Activated naive CD8-positive, alpha-beta T cell treated with anti-CD3 and anti-CD28 coated beads for 36 hours (primary cell): ENCODE measurements at regions not wholly inside any gene's neighbourhood (a gene's known extent, or its start where the extent isn't known, plus 50 kb on each side); places are given as distances from the start of the nearest gene placed in this dataset.

ENCODE experiments used
- DNase-seq: peaks from one replicate; pipeline ENCODE4 v3.0.0; 2021
- H3K27ac Mint-ChIP-seq: one replicate; pipeline ENCODE4 v1.8.0; 2022; ENCODE audit warnings: mild to moderate bottlenecking, moderate library complexity, mixed read lengths
- H3K27me3 Mint-ChIP-seq: one replicate; pipeline ENCODE4 v1.8.0; 2022; ENCODE audit warnings: mild to moderate bottlenecking, mixed read lengths
- H3K36me3 Mint-ChIP-seq: one replicate; pipeline ENCODE4 v1.8.0; 2021; ENCODE audit warnings: mild to moderate bottlenecking, mixed read lengths
- H3K4me1 Mint-ChIP-seq: one replicate; pipeline ENCODE4 v1.8.0; 2021; ENCODE audit warnings: mixed read lengths
- H3K4me3 Mint-ChIP-seq: one replicate; pipeline ENCODE4 v1.8.0; 2022; ENCODE audit warnings: mild to moderate bottlenecking, moderate library complexity, mixed read lengths
- H3K9me3 Mint-ChIP-seq: one replicate; pipeline ENCODE4 v1.8.0; 2022; ENCODE audit warnings: mixed read lengths

DNA sequence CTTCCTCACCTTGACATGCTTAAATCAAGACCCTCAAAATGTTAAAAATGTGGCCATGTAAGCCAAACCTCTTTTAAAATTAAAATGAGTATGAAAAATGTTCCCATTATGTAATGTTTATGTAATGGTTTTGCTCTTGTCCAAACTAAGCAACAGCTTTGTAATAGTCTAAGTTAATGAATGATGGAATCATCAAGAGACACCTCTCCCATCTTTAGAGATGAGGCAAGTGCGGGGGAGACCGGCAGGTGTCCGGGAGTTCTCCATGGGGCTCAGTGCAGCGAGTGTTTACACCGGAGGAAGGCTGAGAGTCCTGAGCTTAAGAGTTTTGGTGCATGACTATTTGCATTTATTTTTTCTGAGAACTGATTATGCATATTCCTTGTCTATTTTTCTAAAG is 384.9 kb upstream of the RNF32 start:
- Mint-ChIP-seq H3K4me3 (no peak overlapping the region), H3K27me3 (peaks cover 20% of the 10 kb centered on the region), H3K27ac (no peak overlapping the region), H3K36me3 (no peaks in the 10 kb centered on the region), H3K4me1 (peaks cover 4% of the 10 kb centered on the region), H3K9me3 (peaks cover 5% of the 10 kb centered on the region)
- no peak for DNase-seq

DNA sequence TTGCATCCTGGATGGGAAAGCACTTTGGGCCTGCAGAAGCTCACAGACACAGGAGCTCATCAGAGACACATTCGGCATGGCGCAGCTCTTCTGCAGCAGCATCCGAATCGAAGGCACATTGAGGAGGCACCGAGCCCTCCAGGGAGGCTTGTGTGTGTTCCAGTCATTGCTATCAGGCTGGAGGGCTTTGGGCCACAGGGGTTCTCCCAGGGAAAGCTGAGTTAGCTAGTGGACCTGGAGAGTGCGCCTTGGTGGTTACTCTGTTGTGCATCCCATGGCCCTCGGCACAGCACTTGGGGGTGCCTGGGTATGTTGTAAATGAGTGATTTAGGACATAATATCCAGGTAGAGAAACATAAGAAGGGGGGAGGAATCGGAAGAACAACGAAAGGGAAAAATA is 388.7 kb upstream of the RNF32 start:
- Mint-ChIP-seq H3K4me1 (no peaks in the 10 kb centered on the region), H3K9me3 (no peaks in the 10 kb centered on the region), H3K4me3 (no peak overlapping the region), H3K36me3 (no peaks in the 10 kb centered on the region), H3K27ac (no peak overlapping the region), H3K27me3 (peaks cover 29% of the 10 kb centered on the region)
- no peak for DNase-seq

- DNase-seq: no peak
- Mint-ChIP-seq H3K27me3 (peaks cover 17% of the 10 kb centered on the region), H3K4me3 (no peak overlapping the region), H3K9me3 (no peaks in the 10 kb centered on the region), H3K36me3 (no peaks in the 10 kb centered on the region), H3K27ac (no peak overlapping the region), H3K4me1 (no peaks in the 10 kb centered on the region)
Measured at GRCh38 chr7:156240532-156240931, 400.0 kb upstream of the RNF32 start.

- Mint-ChIP-seq H3K27me3 (peaks cover 3% of the 10 kb centered on the region), H3K4me3 (no peak overlapping the region), H3K36me3 (no peaks in the 10 kb centered on the region), H3K9me3 (no peaks in the 10 kb centered on the region), H3K27ac (no peak overlapping the region), H3K4me1 (no peaks in the 10 kb centered on the region)
- no peak for DNase-seq
Measured at GRCh38 chr7:156238366-156239133, 402.0 kb upstream of the RNF32 start.

GRCh38 chr7:156237614-156238013 is 403.0 kb upstream of the RNF32 start:
- H3K9me3 Mint-ChIP-seq: no peaks in the 10 kb centered on the region
- H3K4me3 Mint-ChIP-seq: no peak overlapping the region
- H3K27ac Mint-ChIP-seq: no peak overlapping the region
- no peaks in the 10 kb centered on the region for H3K36me3 Mint-ChIP-seq
- H3K4me1 Mint-ChIP-seq: no peaks in the 10 kb centered on the region
- DNase-seq: no peak
- H3K27me3 Mint-ChIP-seq: no peaks in the 10 kb centered on the region

DNA sequence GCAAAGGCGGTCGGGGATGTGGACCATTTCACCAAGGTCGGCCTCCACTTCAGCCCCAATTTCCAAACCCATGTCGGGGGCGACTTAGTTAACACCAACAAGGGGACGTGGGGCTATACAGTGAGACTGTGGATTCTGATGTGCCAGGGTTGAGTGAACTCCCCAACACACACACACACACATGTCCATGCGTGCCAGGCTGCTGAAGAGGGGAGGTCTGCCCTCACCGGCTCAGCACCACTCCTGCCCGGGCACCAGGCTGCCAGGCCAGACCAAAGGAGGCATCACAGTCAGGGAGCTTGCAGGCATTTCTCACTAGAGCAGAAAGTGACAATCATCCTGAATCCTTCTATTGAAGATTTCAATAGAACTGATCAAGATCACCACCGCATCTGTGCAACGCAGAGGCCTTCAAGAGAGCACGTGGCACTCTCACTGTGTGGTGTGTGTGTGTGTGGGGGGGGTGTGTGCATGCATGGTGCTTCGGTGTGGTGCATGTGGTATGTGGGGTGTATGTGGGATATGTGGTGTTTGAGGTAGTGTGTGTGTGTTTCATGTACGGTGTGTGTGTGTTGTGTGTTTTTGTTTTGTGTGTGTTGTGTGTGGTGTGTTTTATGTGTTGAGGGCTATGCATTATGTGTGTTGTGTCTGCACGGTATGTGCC is 403.5 kb upstream of the RNF32 start:
- no peak for DNase-seq
- Mint-ChIP-seq H3K4me1 (no peaks in the 10 kb centered on the region), H3K4me3 (no peak overlapping the region), H3K27ac (no peak overlapping the region), H3K27me3 (no peaks in the 10 kb centered on the region), H3K9me3 (no peaks in the 10 kb centered on the region), H3K36me3 (no peaks in the 10 kb centered on the region)

DNA sequence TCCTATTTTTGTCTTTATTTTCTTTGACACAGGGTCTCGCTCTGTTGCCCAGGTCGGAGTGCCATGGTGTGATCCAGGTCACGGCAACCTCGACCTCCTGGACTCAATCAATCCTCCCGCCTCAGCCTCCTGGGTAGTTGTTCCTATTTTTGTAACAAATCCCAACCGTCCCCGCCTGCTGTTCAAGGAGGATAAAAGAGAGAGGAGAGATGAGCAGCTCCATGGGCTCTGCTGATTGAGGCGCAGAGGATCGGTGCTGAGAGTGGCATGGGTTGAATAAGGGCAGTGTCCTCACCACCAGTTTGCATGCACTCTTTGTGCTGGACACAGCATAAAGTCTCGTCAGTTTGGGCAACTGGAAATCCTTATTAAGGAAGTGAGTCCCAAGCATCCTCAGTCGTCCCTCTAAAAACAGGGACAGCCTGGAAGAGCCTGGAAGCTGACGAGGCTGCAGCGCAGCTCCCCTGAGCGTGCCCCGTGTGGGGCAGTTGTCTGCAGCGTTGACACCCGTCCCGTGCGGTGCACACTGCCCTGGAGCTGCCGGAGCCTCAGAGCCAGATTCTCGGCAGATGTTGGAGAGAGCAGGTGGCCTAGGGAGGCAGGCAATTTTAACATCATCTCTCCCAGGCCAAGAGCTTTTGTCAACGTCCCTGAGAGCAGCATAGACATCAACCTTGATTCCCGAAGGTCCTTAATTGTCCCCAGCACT is 404.2 kb upstream of the RNF32 start:
- Mint-ChIP-seq H3K4me3 (no peak overlapping the region), H3K36me3 (no peaks in the 10 kb centered on the region), H3K27me3 (no peaks in the 10 kb centered on the region), H3K4me1 (no peaks in the 10 kb centered on the region), H3K9me3 (no peaks in the 10 kb centered on the region), H3K27ac (no peak overlapping the region)
- no peak for DNase-seq

DNA sequence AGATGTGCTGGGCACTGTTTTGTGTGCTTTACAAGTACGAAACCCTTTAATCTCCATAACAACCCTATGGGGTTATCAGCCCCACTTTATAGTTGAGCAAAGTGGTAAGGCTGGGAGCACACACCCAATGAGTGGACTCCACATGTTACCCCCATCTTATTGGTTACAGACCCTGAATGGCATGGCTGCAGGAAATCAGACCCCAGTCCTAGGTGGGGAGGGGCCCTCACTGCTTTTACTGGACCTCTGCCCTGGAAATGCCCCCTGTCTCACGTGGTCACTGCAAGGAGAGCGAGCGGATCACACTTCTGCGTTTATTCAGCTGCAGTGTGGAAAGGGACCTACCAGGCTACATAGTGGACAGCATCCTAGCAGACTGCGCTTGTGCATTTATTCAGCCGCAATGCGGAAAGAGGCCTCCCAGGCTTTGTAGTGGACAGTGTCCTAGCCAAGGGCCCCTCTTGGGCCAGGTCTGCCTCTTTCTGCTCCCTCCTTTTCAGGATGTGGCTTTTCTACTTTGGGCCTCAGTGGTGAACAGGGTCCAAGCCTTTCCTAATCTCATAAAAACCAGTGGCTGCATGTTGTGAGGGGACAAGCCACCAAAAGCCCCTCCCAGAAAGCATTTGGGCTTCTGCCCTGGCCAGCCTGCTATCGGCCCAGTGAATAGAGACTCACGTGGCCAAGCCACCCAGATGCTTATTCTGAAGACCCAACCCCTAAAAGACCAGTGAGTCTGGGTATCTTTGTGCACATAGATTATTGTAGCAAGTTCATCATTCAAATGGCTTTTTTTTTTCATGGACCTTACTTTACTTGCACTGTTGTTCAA is 405.7 kb upstream of the RNF32 start:
- no peak for DNase-seq
- Mint-ChIP-seq H3K4me3 (no peak overlapping the region), H3K9me3 (no peaks in the 10 kb centered on the region), H3K27ac (no peak overlapping the region), H3K36me3 (no peaks in the 10 kb centered on the region), H3K27me3 (no peaks in the 10 kb centered on the region), H3K4me1 (no peaks in the 10 kb centered on the region)

DNA sequence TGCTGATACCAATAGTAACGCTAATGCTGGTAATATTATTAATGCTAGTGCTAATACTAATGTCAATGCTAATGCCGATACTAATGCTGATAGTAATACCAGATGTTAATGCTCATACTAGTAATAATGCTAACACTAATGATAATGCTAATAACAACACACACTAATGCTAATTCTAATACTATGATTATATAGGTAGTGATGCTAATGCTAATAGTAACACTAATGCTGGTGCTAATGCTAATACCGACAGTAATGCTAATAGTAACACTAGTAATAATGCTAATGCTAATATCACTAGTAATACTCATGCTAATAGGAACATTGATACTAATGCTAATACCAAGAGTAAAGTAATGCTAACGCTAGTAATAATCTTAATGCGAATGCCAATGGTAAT is 406.4 kb upstream of the RNF32 start:
- Mint-ChIP-seq H3K9me3 (no peaks in the 10 kb centered on the region), H3K27me3 (no peaks in the 10 kb centered on the region), H3K27ac (no peak overlapping the region), H3K4me1 (no peaks in the 10 kb centered on the region), H3K4me3 (no peak overlapping the region), H3K36me3 (no peaks in the 10 kb centered on the region)
- DNase-seq: no peak

DNA sequence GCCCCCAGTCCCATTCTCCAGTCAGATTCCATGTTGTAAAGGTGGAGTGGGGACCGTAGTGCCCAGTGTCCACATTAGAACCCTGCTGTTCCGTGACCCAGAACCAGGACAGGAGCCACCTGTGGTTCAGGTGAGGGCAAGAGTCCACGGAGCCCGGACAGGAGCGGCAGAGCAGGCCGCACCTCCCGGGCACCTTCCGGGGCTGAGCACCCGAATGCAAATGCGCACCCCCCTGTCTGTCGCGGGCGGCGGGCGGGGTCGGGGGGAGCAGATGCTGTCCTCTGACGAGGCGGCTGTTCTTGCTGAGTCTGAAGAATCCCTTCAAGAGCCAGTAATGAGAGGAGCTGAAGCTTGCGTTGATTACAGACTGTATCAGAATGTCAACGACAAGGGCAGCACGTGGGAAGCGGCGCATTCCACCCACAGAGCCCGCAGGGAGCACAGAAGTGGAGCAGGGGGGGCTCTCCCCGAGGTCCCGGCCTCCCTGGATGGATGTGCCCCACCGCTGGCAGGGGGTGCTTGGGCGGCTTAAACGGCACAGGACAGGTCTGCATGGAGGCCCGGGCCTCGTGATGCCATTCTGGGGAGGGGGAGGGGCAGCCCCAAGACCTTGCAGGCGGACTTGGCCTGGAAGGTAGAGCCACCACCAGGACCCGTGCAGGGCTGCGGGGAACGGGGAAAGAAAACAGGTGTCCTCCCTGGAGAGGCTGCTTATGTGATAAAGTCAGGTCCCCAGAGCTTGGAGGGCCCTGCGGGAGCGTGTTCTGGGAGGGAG is 407.5 kb upstream of the RNF32 start:
- no peaks in the 10 kb centered on the region for H3K9me3 Mint-ChIP-seq
- no peak overlapping the region for H3K27ac Mint-ChIP-seq
- H3K4me1 Mint-ChIP-seq: no peaks in the 10 kb centered on the region
- no peak for DNase-seq
- H3K27me3 Mint-ChIP-seq: no peaks in the 10 kb centered on the region
- H3K36me3 Mint-ChIP-seq: no peaks in the 10 kb centered on the region
- no peak overlapping the region for H3K4me3 Mint-ChIP-seq

DNA sequence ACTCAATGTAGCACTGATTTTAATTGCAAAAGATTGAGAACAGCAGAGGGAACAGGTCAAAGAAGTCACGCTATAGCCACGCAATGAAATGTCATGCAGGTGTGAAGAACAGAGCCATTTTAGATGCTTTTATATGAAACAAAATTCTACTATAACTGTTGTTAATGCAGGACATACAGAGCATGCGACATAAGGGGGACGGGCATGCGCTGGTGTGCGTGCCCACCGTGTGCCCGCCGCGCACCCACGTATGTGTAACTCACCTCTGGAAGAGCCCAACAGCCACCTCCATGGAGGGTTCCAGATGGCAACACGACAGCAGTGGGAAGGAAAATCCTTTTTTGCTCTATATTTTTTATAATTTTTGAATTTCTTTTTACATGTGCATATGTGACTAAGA is 410.0 kb upstream of the RNF32 start:
- H3K4me3 Mint-ChIP-seq: no peak overlapping the region
- H3K9me3 Mint-ChIP-seq: no peaks in the 10 kb centered on the region
- no peaks in the 10 kb centered on the region for H3K27me3 Mint-ChIP-seq
- H3K4me1 Mint-ChIP-seq: no peaks in the 10 kb centered on the region
- no peak overlapping the region for H3K27ac Mint-ChIP-seq
- H3K36me3 Mint-ChIP-seq: no peaks in the 10 kb centered on the region
- no peak for DNase-seq

DNA sequence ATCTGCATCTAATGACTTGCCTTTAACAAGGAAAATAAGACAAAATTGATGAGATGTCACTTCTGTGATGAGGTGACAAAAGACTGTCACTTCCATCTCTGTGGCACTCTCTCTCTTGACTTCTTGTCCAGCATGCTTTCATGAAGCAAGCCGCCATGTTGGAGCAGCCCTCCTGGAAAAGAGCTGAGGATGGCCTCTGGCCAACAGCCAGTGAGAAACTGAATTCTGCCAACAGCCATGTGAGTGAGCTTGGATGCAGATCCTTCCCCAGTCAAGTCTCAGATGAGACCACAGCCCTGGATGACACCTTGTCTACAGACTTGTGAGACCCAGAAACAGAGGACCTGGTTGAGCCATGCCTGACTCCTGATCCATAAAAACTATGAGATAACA is 412.6 kb upstream of the SHH start:
- Mint-ChIP-seq H3K4me3 (no peak overlapping the region), H3K9me3 (peaks cover 3% of the 10 kb centered on the region), H3K36me3 (no peaks in the 10 kb centered on the region), H3K27ac (no peak overlapping the region), H3K4me1 (no peaks in the 10 kb centered on the region), H3K27me3 (peaks cover 4% of the 10 kb centered on the region)
- DNase-seq: no peak

- no peak for DNase-seq
- Mint-ChIP-seq H3K27ac (no peak overlapping the region), H3K27me3 (peaks cover 4% of the 10 kb centered on the region), H3K4me1 (no peaks in the 10 kb centered on the region), H3K36me3 (no peaks in the 10 kb centered on the region), H3K4me3 (no peak overlapping the region), H3K9me3 (peaks cover 3% of the 10 kb centered on the region)
Measured at GRCh38 chr7:156223935-156224832, 411.9 kb upstream of the SHH start.

DNA sequence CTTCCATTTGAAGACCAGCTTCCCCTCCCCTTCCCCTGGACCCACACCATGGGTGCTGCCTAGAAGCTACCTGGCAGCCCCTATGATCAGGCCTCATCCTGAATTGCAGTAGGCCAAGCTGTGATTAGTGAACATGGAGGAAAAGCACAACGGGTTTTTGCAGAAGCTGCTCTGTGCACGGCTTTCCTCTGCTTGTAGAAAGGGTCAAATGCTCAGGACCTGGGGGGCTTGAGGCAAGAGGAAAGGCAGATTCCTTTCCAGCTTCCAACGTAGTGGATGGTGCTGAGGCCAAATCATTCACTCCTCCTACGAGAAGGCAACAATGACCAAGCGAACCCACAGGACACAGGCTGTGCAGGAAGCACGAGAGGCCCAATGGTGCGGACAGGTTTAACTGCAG is 410.3 kb upstream of the SHH start:
- Mint-ChIP-seq H3K27ac (no peak overlapping the region), H3K4me3 (no peak overlapping the region), H3K27me3 (peaks cover 8% of the 10 kb centered on the region), H3K9me3 (peaks cover 3% of the 10 kb centered on the region), H3K36me3 (no peaks in the 10 kb centered on the region), H3K4me1 (no peaks in the 10 kb centered on the region)
- DNase-seq: no peak
